Adrenal gland (tissue), 5 donors: ENCODE measurements at regions not wholly inside any gene's neighbourhood (a gene's known extent, or its start where the extent isn't known, plus 50 kb on each side); places are given as distances from the start of the nearest gene placed in this dataset.

Experiments
- CTCF ChIP-seq, 6 experiments: fragments of 450-650 bp in 4 of 6; fragments of 200-600 bp in 2 of 6; sonication (generic) in 1 of 6; IDR thresholded peaks; 1 replicate in 5 of 6; 2 replicates in 1 of 6; pipeline versions ENCODE4 v1.5.1 to v1.8.0; 2016 to 2021; ENCODE audit warnings: antibody characterized with exemption in 6 of 6, mild to moderate bottlenecking in 2 of 6, moderate library complexity in 1 of 6
- POLR2A ChIP-seq, 2 donors: fragments of 450-650 bp; IDR thresholded peaks; one replicate each; pipeline ENCODE4 v1.6.1; 2017; ENCODE audit warnings: antibody characterized with exemption in 2 of 2, mild to moderate bottlenecking in 2 of 2, moderate library complexity in 1 of 2
- donor health status: DM: no; HTN: no; CAD: no.

- no peak for TF ChIP-seq CTCF (IDR thresholded peaks at IDR 0.05)
- TF ChIP-seq POLR2A (IDR thresholded peaks at IDR 0.05) = no peak
Measured at GRCh38 chr15:55037071-55037470, 159.7 kb downstream of the RSL24D1 start.
